ENCODE measurements at regions not wholly inside any gene's neighbourhood (a gene's known extent, or its start where the extent isn't known, plus 50 kb on each side); places are given as distances from the start of the nearest gene placed in this dataset.

DNA sequence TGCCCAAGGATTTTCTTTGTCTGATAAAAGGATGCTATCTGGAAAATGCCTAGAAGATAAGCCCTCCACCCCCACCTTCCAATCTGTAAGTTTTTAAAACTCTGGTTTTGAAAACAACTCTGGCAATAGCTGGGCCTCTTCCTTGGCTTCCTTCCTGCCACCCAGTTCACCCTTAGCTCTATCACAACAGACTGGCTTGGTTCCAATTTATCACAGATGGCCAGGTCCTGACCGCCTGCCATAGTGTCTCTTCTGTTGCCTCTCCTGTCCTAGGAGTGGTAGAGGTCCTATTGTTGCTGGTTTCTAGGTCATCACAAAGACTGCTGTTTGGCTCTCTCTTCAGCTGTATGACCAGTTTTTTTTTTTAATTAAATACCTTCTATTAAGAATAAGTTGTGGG lies 1727.9 kb upstream of the SLC39A10 start:
- no peaks in the 10 kb centered on the region for H3K27me3 ChIP-seq (ENCODE audit: insufficient read depth, low read depth)
- H3K4me1 ChIP-seq (replicated peaks; ENCODE audit: insufficient read depth) = no peaks in the 10 kb centered on the region
- ChIA-PET POLR2A (ENCODE audit: unreplicated experiment) (no interaction called here), CTCF (no interaction called here)
- H3F3A ChIP-seq (ENCODE audit: insufficient read depth, low read depth) = no peaks in the 10 kb centered on the region
- no peaks in the 10 kb centered on the region for H3K9me3 ChIP-seq (ENCODE audit: insufficient read depth, low read depth)
- H3K36me3 ChIP-seq (ENCODE audit: low read depth) = no peaks in the 10 kb centered on the region
- no peak overlapping the region for H2AFZ ChIP-seq
- H4K20me1 ChIP-seq (ENCODE audit: insufficient read depth) = no peaks in the 10 kb centered on the region; the same call in 1 of the 2 replicates
- no peaks in the 10 kb centered on the region for H3K9me2 ChIP-seq (ENCODE audit: insufficient read depth)
- TF ChIP-seq EZH2 (IDR thresholded peaks at IDR 0.05; ENCODE audit: low read depth) = no peak
- TF ChIP-seq, protein P1, sequence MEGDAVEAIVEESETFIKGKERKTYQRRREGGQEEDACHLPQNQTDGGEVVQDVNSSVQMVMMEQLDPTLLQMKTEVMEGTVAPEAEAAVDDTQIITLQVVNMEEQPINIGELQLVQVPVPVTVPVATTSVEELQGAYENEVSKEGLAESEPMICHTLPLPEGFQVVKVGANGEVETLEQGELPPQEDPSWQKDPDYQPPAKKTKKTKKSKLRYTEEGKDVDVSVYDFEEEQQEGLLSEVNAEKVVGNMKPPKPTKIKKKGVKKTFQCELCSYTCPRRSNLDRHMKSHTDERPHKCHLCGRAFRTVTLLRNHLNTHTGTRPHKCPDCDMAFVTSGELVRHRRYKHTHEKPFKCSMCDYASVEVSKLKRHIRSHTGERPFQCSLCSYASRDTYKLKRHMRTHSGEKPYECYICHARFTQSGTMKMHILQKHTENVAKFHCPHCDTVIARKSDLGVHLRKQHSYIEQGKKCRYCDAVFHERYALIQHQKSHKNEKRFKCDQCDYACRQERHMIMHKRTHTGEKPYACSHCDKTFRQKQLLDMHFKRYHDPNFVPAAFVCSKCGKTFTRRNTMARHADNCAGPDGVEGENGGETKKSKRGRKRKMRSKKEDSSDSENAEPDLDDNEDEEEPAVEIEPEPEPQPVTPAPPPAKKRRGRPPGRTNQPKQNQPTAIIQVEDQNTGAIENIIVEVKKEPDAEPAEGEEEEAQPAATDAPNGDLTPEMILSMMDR (conservative IDR thresholded peaks at IDR 0.05) = no peak
- no TSS peak for BruUV-seq (replicated peaks)
- H3K4me3 ChIP-seq = no peak overlapping the region
- DNase-seq = no peak
- no peak overlapping the region for H3K27ac ChIP-seq
- no peaks in the 10 kb centered on the region for H3K79me2 ChIP-seq (ENCODE audit: low read depth)
- intact Hi-C loops (cut with micrococcal nuclease; ENCODE audit: unreplicated experiment) = no loop called here
- H3K4me2 ChIP-seq = no peak overlapping the region

DNA sequence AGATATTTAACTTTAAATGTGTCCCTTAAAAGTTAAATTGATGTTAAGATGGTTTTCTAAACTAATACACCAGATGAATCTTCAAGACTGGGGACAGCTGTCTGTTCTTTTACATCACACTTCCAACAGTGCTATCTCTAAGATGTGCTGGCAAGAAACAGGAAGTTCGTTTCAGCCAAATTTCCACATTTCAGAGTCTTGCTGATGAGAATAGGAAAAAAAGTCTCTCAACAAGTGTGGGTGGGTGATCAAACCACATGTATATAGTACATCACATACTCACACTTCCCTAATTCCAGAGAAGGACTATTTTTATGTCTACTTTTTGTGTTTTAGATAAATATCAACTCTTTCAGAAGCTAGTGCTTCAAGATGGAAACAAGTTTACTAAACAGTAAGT lies 1712.8 kb upstream of the TMEFF2 start:
- no peaks in the 10 kb centered on the region for H3F3A ChIP-seq (ENCODE audit: insufficient read depth, low read depth)
- no peaks in the 10 kb centered on the region for H3K4me1 ChIP-seq (replicated peaks; ENCODE audit: insufficient read depth)
- H3K79me2 ChIP-seq (ENCODE audit: low read depth) = no peaks in the 10 kb centered on the region
- H3K4me3 ChIP-seq = no peak overlapping the region
- H3K36me3 ChIP-seq (ENCODE audit: low read depth) = no peaks in the 10 kb centered on the region
- no peak overlapping the region for H2AFZ ChIP-seq
- no peaks in the 10 kb centered on the region for H3K27me3 ChIP-seq (ENCODE audit: insufficient read depth, low read depth)
- H3K27ac ChIP-seq = no peak overlapping the region
- DNase-seq = no peak
- H4K20me1 ChIP-seq (ENCODE audit: insufficient read depth) = no peaks in the 10 kb centered on the region
- POLR2A ChIA-PET (ENCODE audit: unreplicated experiment) = no interaction called here
- no TSS peak for BruUV-seq (replicated peaks)
- H3K9me3 ChIP-seq (ENCODE audit: insufficient read depth, low read depth) = no peaks in the 10 kb centered on the region
- intact Hi-C loops (cut with micrococcal nuclease; ENCODE audit: unreplicated experiment) = no loop called here
- H3K4me2 ChIP-seq = no peak overlapping the region
- no peaks in the 10 kb centered on the region for H3K9me2 ChIP-seq (ENCODE audit: insufficient read depth)
- no peak for TF ChIP-seq EZH2 (IDR thresholded peaks at IDR 0.05; ENCODE audit: low read depth)
- TF ChIP-seq, protein P1 (conservative IDR thresholded peaks at IDR 0.05) = no peak
- CTCF ChIA-PET = no interaction called here

DNA sequence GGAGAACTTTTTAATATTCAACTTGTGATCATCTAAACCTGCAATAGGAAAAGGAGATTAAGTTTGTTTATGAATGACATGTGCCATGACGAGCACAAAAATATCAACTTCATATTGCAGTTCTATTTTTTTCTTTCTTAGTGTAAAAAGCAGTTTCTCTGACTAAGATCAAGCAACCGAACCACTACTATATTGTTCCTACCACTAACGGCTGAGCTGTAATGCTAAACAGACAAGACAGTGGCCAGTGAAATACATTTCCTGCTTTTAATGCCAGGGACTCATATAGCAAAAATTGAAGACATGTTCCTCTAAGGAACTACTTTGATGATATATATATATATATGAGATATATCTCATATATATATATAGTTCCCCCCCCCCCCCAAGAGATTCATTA lies 1705.6 kb upstream of the TMEFF2 start:
- Histone ChIP-seq H3K4me2 (no peak overlapping the region), H3K36me3 (ENCODE audit: low read depth) (no peaks in the 10 kb centered on the region), H3K4me3 (no peak overlapping the region), H3K27ac (no peak overlapping the region), H3K79me2 (ENCODE audit: low read depth) (no peaks in the 10 kb centered on the region), H3K9me2 (ENCODE audit: insufficient read depth) (no peaks in the 10 kb centered on the region), H3K9me3 (ENCODE audit: insufficient read depth, low read depth) (no peaks in the 10 kb centered on the region), H3K4me1 (replicated peaks; ENCODE audit: insufficient read depth) (no peaks in the 10 kb centered on the region), H2AFZ (no peak overlapping the region), H4K20me1 (ENCODE audit: insufficient read depth) (no peaks in the 10 kb centered on the region), H3F3A (ENCODE audit: insufficient read depth, low read depth) (no peaks in the 10 kb centered on the region), H3K27me3 (ENCODE audit: insufficient read depth, low read depth) (no peaks in the 10 kb centered on the region)
- CTCF ChIA-PET = no interaction called here
- no peak for DNase-seq
- BruUV-seq (replicated peaks) = no TSS peak
- intact Hi-C loops (cut with micrococcal nuclease; ENCODE audit: unreplicated experiment) = no loop called here
- POLR2A ChIA-PET (ENCODE audit: unreplicated experiment) = no interaction called here
- no peak for TF ChIP-seq EZH2 (IDR thresholded peaks at IDR 0.05; ENCODE audit: low read depth)
- TF ChIP-seq, protein P1 (conservative IDR thresholded peaks at IDR 0.05) = no peak

All from PC-9 (cell line).